ENCODE measurements at regions not wholly inside any gene's neighbourhood (a gene's known extent, or its start where the extent isn't known, plus 50 kb on each side); places are given as distances from the start of the nearest gene placed in this dataset.

DNA sequence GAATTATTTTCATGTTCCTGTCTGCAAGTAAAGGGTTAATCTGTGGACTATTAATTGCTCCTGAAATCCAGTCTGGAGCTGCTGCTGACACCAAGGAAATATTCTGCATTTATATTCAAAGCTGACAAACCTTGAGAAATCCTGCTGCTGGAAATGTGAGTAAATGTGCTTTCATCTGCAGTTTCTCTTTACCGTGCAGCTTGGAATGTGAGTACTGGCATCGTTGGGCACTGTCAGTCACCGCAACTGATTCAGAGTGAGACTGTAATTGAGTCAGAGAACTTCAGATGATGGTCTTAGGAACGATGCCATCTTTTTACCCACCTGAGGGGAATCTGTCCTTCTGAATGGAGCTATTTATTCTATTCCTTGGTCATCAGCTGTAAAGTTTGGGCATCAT lies 420.6 kb downstream of the SIPA1L2 start:
- TF ChIP-seq, protein P1, sequence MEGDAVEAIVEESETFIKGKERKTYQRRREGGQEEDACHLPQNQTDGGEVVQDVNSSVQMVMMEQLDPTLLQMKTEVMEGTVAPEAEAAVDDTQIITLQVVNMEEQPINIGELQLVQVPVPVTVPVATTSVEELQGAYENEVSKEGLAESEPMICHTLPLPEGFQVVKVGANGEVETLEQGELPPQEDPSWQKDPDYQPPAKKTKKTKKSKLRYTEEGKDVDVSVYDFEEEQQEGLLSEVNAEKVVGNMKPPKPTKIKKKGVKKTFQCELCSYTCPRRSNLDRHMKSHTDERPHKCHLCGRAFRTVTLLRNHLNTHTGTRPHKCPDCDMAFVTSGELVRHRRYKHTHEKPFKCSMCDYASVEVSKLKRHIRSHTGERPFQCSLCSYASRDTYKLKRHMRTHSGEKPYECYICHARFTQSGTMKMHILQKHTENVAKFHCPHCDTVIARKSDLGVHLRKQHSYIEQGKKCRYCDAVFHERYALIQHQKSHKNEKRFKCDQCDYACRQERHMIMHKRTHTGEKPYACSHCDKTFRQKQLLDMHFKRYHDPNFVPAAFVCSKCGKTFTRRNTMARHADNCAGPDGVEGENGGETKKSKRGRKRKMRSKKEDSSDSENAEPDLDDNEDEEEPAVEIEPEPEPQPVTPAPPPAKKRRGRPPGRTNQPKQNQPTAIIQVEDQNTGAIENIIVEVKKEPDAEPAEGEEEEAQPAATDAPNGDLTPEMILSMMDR (IDR thresholded peaks at IDR 0.05), result no peak

DNA sequence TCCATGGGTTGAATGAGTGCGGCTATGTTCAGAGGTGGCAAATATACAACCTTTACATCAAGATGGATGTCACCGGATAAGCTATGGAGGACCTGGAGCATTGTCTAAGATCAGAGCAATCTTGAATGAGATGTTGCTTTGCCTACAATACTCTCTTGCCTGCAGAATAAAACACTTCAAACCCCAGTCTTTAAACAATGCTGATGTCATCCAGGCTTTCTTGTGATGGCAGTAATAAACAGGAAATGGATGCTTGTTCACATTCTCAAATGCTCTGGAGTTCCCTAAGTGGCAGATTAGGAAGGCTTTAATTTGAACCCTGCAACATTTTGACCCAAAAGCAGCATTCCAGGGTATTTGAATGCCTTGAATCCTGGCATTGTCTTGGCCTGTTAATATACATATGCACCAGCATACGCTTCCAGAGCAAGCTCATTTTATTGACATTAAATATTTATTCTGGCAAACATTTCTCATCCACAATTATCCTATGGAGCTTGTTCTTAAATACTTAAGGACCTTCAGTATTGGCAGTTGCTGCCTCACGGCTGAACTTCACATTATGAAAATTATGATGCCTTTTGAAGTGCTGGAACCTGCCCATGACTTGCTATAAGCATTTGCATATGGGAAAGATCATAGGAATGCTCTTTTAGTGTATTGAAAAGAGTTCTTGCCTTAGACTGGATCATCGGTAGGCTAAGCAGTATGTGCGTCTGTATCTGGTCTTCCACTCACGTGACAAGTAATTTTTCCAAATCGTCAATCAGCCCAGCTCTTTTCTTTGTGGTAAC lies 422.7 kb downstream of the SIPA1L2 start:
- TF ChIP-seq, protein P1 (IDR thresholded peaks at IDR 0.05), result no peak

DNA sequence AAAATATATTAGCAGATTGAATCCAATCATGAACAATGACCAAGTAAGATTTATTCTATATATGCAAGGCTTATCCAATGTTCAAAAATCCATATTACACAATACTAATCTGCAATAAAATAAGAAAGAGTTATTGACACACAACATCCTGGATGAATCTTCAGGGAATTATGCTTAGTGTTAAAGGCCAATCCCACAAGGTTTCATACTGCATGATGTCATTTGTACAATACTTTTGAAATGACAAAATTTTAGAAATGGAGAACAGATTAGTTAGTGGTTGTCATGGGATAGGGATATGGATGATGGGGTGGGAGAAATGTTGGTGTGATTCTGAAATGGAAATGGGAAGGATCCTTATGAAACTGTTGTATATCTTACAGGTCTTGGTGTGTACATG lies 425.7 kb downstream of the SIPA1L2 start:
- TF ChIP-seq, protein P1 (IDR thresholded peaks at IDR 0.05), result no peak

DNA sequence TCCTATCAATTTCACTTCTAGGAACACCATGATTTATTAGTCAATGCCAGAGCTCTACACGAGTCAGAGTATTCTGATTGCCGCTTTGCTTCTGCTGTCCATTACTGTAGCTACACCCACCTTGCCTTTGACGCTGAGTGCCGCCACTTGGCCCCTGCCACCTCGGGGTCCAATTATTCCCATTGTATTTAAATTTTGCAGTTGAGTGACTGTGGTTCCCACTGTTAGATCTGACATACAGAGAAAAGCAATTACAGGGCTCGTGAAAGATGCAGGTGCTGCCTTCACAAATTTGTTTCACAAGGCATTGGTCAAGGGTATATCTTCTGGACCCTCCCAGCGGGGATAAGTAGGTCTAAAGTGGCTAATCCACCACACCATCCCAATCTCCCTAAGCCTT lies 428.9 kb downstream of the SIPA1L2 start:
- TF ChIP-seq, protein P1 (IDR thresholded peaks at IDR 0.05), result no peak

DNA sequence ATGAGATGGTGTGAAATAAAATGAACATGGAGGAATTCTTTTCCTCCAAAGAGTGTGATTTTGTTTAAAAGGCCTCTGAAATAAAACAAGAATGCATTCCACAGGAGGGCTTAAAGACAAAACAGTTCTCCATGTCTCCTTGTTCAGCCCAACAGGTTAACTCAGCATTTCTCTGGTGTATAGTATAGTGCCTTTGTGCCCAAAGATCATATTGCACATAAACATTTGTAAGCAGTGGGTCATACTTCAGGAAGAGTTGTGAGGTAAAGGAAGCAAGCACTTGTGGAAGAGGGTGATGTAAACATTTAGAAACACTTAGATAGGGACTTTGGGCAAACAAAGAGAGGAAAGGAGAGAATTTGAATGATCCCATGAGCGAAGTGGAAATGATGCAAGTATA lies 433.9 kb downstream of the SIPA1L2 start:
- TF ChIP-seq, protein P1 (IDR thresholded peaks at IDR 0.05), result no peak

DNA sequence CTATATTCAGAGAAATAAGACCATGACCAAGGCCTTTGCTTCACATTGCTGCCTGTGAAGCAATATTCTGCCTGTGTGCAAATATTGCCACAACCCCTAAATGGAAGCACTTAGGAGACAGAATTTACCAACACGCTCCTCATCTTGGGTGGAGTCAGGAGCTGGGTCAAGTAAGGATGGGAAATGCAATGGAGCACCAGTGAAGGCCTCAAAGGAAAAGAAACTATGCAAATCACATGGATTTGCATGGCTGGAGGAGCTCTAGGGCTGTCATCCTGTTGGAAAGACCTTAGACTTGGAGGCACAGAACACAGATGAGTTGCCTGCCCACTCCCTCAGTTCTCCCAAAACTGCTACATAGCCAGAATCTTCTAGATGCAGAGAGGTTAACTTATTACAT lies 435.5 kb downstream of the SIPA1L2 start:
- TF ChIP-seq, protein P1 (IDR thresholded peaks at IDR 0.05), result no peak

DNA sequence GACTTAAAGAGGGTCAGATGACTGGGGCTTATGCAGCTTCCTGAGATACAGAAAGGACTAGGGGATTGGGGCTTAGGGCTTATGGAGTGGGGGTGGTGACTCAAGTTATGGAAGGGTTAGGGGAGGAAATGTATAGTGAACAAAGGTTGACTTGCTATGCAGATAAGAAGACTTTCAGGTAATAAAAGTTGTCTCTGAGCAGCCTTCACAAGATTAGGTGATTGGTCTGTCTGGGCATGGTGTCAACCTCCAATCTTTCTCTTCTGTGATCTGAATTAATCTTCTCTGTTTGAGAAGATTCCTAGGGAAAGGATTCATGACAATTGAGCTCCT lies 436.5 kb downstream of the SIPA1L2 start:
- TF ChIP-seq, protein P1 (IDR thresholded peaks at IDR 0.05), result no peak

Measured in LNCAP (cell line).